HepG2 (cell line): ENCODE measurements at regions not wholly inside any gene's neighbourhood (a gene's known extent, or its start where the extent isn't known, plus 50 kb on each side); places are given as distances from the start of the nearest gene placed in this dataset.

Source experiments
- ATAC-seq: fragments of 200-7000 bp; cut with Tn5 transposase; 3 replicates; pipeline ENCODE4 v1.9.1; 2020; ENCODE audit warnings: mild to moderate bottlenecking, moderate library complexity
- BruUV-seq: library from RNA; stranded (reverse); fragments of 400-500 nt; replicated peaks from 2 replicates; lab custom pipeline; 2021; lab: Mats Ljungman, UMichigan
- CTCF ChIA-PET: fragments of 300-600 bp; formaldehyde crosslinking; extraction: SDS; loops from one replicate; lab custom pipeline; 2021; ENCODE audit warnings: low total read pairs, inconsistent platforms, low intra/inter-chr PET ratio; lab: Yijun Ruan, JAX
- POLR2A ChIA-PET: fragments of 350-600 bp; sonication (Branson Sonifier 250); formaldehyde crosslinking; loops from one replicate; lab custom pipeline; 2020; ENCODE audit warnings: antibody characterized with exemption, inconsistent platforms; lab: Yijun Ruan, JAX
- DNase-seq: peaks from one replicate; pipeline ENCODE4 v3.0.0-alpha.2; 2015; ENCODE audit warnings: low spot score
- FAIRE-seq: peaks from 3 replicates; lab custom pipeline; 2011; peaks lifted over from hg19 to GRCh38; lab: Jason Lieb, UNC
- H2AFZ ChIP-seq: one replicate; pipeline ENCODE4 v1.6.1; 2011; ENCODE audit warnings: low read length, inconsistent platforms
- H3K27ac ChIP-seq: fragments of 300-600 bp; 3 replicates; pipeline ENCODE4 v1.8.0; 2011; ENCODE audit warnings: mixed run types, mild to moderate bottlenecking, mixed read lengths, low read length, inconsistent platforms; ENCODE audit not compliant: insufficient read depth; ENCODE audit errors: extremely low read length
- H3K27me3 ChIP-seq, 2 experiments: fragments of 200-600 bp in 1 of 2; 2 replicates in 1 of 2; 3 replicates in 1 of 2; pipeline versions ENCODE4 v1.6.0 to v1.8.0; 2011; ENCODE audit warnings: low read length in 2 of 2, mild to moderate bottlenecking in 2 of 2, moderate library complexity in 2 of 2, inconsistent platforms in 1 of 2; ENCODE audit not compliant: insufficient read depth in 2 of 2, control insufficient read depth in 1 of 2
- H3K36me3 ChIP-seq, 2 experiments: fragments of 200-600 bp in 1 of 2; replicated peaks in 1 of 2; 2 replicates in 1 of 2; 3 replicates in 1 of 2; pipeline versions ENCODE4 v1.5.1 to v1.8.0; 2011; ENCODE audit warnings: low read length in 2 of 2, inconsistent platforms in 1 of 2; ENCODE audit not compliant: insufficient read depth in 2 of 2, control insufficient read depth in 1 of 2
- H3K4me1 ChIP-seq: 2 replicates; pipeline ENCODE4 v1.5.1; 2012; ENCODE audit warnings: low read length, inconsistent platforms; ENCODE audit not compliant: insufficient read depth
- H3K4me2 ChIP-seq: 2 replicates; pipeline ENCODE4 v1.6.0; 2011; ENCODE audit warnings: low read depth, low read length, inconsistent platforms
- H3K4me3 ChIP-seq, 3 experiments: fragments of 200-600 bp in 1 of 3; sonication (generic), shearing (Covaris generic) in 1 of 3; replicated peaks in 1 of 3; 2 replicates each; pipeline ENCODE4 v1.5.1; 2011 to 2016; ENCODE audit warnings: low read length in 3 of 3, inconsistent platforms in 2 of 3, low read depth in 2 of 3, mild to moderate bottlenecking in 2 of 3, control low read depth in 1 of 3, mixed read lengths in 1 of 3; ENCODE audit not compliant: insufficient read depth in 1 of 3
- H3K79me2 ChIP-seq: one replicate; pipeline ENCODE4 v1.6.1; 2011; ENCODE audit warnings: low read length, inconsistent platforms; ENCODE audit not compliant: insufficient read depth
- H3K9ac ChIP-seq: 2 replicates; pipeline ENCODE4 v1.6.0; 2011; ENCODE audit warnings: mild to moderate bottlenecking, low read depth, low read length, inconsistent platforms; ENCODE audit not compliant: insufficient read depth
- H3K9me3 ChIP-seq: 2 replicates; pipeline ENCODE4 v1.5.1; 2012; ENCODE audit warnings: mild to moderate bottlenecking, low read length
- H4K20me1 ChIP-seq: 2 replicates; pipeline ENCODE4 v1.6.0; 2011; ENCODE audit warnings: inconsistent platforms, mild to moderate bottlenecking, low read length, moderate library complexity; ENCODE audit not compliant: insufficient read depth
- ATF4 ChIP-seq, 2 experiments: fragments of 450-650 bp in 1 of 2; sonication (generic) in 1 of 2; formaldehyde crosslinking; IDR thresholded peaks; 2 replicates each; pipeline versions ENCODE4 v1.5.0 to v1.8.0; 2020 to 2022; ENCODE audit warnings: mild to moderate bottlenecking in 1 of 2, missing genetic modification reagents in 1 of 2
- ISX ChIP-seq: sonication (generic); formaldehyde crosslinking; conservative IDR thresholded peaks from 2 replicates; pipeline ENCODE4 v1.5.0; 2020; ENCODE audit warnings: missing genetic modification reagents
- SSRP1 ChIP-seq: IDR thresholded peaks from 2 replicates; pipeline ENCODE4 v1.6.1; 2016; ENCODE audit warnings: control low read depth
- TERF1 ChIP-seq: sonication (generic); formaldehyde crosslinking; IDR thresholded peaks from 2 replicates; pipeline ENCODE4 v1.8.0; 2022; ENCODE audit warnings: mild to moderate bottlenecking, missing genetic modification reagents, moderate library complexity
- USF2 ChIP-seq, 2 experiments: sonication (generic) in 1 of 2; formaldehyde crosslinking in 1 of 2; IDR thresholded peaks; 2 replicates each; pipeline versions ENCODE4 v1.5.1 to v1.6.1; 2011 to 2020; ENCODE audit warnings: borderline replicate concordance in 1 of 2, low read depth in 1 of 2, low read length in 1 of 2, mild to moderate bottlenecking in 1 of 2, missing genetic modification reagents in 1 of 2, moderate library complexity in 1 of 2
- ZFP82 ChIP-seq: sonication (generic); formaldehyde crosslinking; IDR thresholded peaks from 2 replicates; pipeline ENCODE4 v1.5.1; 2020; ENCODE audit warnings: mild to moderate bottlenecking, missing genetic modification reagents, borderline replicate concordance
- ZNF558 ChIP-seq: sonication (generic); formaldehyde crosslinking; IDR thresholded peaks from 2 replicates; pipeline ENCODE4 v1.9.0; 2022; ENCODE audit warnings: mild to moderate bottlenecking, missing genetic modification reagents, borderline replicate concordance
- ZNF703 ChIP-seq: sonication (generic); formaldehyde crosslinking; IDR thresholded peaks from 2 replicates; pipeline ENCODE4 v1.5.1; 2020; ENCODE audit warnings: missing genetic modification reagents, mild to moderate bottlenecking, moderate library complexity, borderline replicate concordance
- ZZZ3 ChIP-seq: sonication (generic); formaldehyde crosslinking; IDR thresholded peaks from 2 replicates; pipeline ENCODE4 v1.4.0; 2020; ENCODE audit warnings: missing genetic modification reagents, mild to moderate bottlenecking, borderline replicate concordance
- WGBS: methylation state at CpG from one replicate; pipeline ENCODE4 v1.1.6; 2017; ENCODE audit warnings: low lambda C conversion rate; 5-methylcytosine and 5-hydroxymethylcytosine counted together
- in situ Hi-C: cut with HindIII; loops from 2 replicates; pipeline ENCODE4 v1.10.0; 2017; ENCODE audit warnings: low pct_unique_long_range_greater_than_20kb; ENCODE audit not compliant: extremely low pct_ligation_motif_present
- intact Hi-C: fragments of 100-400 bp; cut with micrococcal nuclease; formaldehyde crosslinking; loops from one replicate; pipeline ENCODE4 v1.10.0; 2022; ENCODE audit not compliant: unreplicated experiment

- FAIRE-seq: no peak
- H4K20me1 ChIP-seq: no peaks in the 10 kb centered on the region
- no peak overlapping the region for H3K4me2 ChIP-seq
- H3K4me3 ChIP-seq: no peak overlapping the region
- ChIA-PET CTCF (no interaction called here), POLR2A (no interaction called here)
- no peak overlapping the region for H2AFZ ChIP-seq
- H3K79me2 ChIP-seq: no peaks in the 10 kb centered on the region
- WGBS: 4% methylated on average over 3 of the region's 3 CpGs
- TF ChIP-seq ZFP82 (CRISPR knock-in tag) (no peak), TERF1 (CRISPR knock-in tag) (no peak), SSRP1 (CRISPR knock-in tag) (no peak), ATF4 (CRISPR knock-in tag; IDR thresholded peaks at IDR 0.05) (no peak), ZZZ3 (CRISPR knock-in tag) (no peak), ZNF558 (CRISPR knock-in tag) (no peak), ISX (no peak), ZNF703 (CRISPR knock-in tag) (no peak), USF2 (IDR thresholded peaks at IDR 0.05; ENCODE audit: low read depth, low read length) (no peak), USF2 (CRISPR knock-in tag; IDR thresholded peaks at IDR 0.05; ENCODE audit: borderline replicate concordance) (no peak)
- in situ Hi-C loops: no loop called here
- H3K4me1 ChIP-seq: no peaks in the 10 kb centered on the region
- H3K9me3 ChIP-seq: no peaks in the 10 kb centered on the region
- no peaks in the 10 kb centered on the region for H3K36me3 ChIP-seq
- no peak for ATAC-seq
- H3K9ac ChIP-seq: no peak overlapping the region
- intact Hi-C loops: no loop called here
- DNase-seq: no peak
- H3K27me3 ChIP-seq: peaks cover 3 to 16% of the 10 kb centered on the region in 2 experiments; a peak in 3 of 5 replicates
- BruUV-seq: no TSS peak
- no peak overlapping the region for H3K27ac ChIP-seq
Measured at GRCh38 chr15:69865369-69865768, 232.3 kb downstream of the TLE3 start.
